Mononuclear cell (primary cell): ENCODE measurements at regions not wholly inside any gene's neighbourhood (a gene's known extent, or its start where the extent isn't known, plus 50 kb on each side); places are given as distances from the start of the nearest gene placed in this dataset.

Experiments
- H3K27me3 ChIP-seq: 2 replicates; pipeline ENCODE4 v1.6.0; 2011; ENCODE audit warnings: low read length, control low read depth; ENCODE audit not compliant: insufficient read depth
- H3K4me1 ChIP-seq: 2 replicates; pipeline ENCODE4 v1.5.1; 2011; ENCODE audit warnings: mild to moderate bottlenecking, low read length, control low read depth; ENCODE audit not compliant: insufficient read depth
- H3K4me3 ChIP-seq: 2 replicates; pipeline ENCODE4 v1.5.1; 2011; ENCODE audit warnings: mild to moderate bottlenecking, low read length, moderate library complexity
- H3K9me3 ChIP-seq: 2 replicates; pipeline ENCODE4 v1.5.1; 2011; ENCODE audit warnings: low read depth, mild to moderate bottlenecking, control low read depth, low read length

DNA sequence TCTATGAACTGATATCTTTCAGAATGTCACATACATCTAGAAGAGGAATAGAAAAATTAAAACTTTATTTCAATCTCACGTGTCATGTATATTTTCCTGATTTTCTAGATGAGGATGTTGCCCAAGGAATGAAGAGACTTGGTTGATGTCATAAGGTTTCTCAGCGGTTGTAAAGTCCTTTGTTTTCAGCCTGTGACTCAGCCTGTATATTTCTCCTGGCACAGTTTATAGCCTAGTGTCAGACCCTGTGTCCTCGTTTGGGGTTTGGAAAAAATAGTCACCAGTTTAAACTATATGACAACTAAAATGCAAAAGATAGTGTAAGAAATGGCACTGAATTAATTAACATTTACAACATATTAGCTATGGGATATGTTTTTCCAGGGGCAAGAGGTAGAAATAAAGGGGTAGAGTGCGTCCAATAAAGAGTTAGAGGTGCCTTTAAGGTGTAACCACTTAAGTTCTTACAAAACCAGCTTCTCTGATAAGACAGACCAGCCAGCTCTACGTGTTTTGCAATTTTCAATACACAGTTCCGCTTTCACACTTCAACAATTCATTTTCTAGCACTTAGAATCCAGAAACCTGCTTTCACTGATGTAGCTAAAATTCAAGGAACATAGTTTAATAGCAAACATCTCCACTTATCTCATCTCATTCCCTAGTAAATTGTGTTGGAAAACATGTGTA, 1432.6 kb upstream of the TENM4 start:
- Histone ChIP-seq H3K9me3 (no peaks in the 10 kb centered on the region), H3K27me3 (no peaks in the 10 kb centered on the region), H3K4me3 (no peak overlapping the region), H3K4me1 (no peaks in the 10 kb centered on the region)

DNA sequence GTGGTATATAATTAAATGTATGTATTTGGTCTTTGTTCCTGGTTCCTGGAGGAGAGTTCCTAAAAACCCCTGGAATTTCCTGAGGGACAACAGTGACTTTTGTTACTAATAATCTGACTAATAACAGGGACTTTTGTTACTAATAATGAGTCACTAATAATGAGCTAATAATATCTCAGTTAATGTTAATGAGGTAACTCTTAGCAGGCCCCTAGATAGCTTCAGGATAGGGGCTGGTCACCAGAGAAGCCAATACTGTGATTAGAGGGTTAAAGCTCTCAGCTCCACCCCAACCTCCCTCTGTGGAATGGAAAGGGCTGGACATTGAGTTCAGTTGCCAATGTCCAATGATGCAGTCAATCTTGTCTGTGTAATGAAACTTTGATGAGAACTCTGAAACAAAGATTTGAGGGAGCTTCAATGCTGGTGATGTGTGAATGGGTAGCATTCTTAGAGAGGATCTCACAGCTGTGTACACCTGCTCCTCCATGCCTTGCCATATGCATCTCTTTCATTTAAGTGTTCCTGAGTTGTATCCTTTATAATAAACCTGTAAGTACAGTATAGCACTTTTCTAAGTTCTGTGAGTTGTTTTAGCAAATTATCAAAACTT, 1431.4 kb upstream of the TENM4 start:
- Histone ChIP-seq H3K4me3 (no peak overlapping the region), H3K4me1 (no peaks in the 10 kb centered on the region), H3K27me3 (no peaks in the 10 kb centered on the region), H3K9me3 (no peaks in the 10 kb centered on the region)

DNA sequence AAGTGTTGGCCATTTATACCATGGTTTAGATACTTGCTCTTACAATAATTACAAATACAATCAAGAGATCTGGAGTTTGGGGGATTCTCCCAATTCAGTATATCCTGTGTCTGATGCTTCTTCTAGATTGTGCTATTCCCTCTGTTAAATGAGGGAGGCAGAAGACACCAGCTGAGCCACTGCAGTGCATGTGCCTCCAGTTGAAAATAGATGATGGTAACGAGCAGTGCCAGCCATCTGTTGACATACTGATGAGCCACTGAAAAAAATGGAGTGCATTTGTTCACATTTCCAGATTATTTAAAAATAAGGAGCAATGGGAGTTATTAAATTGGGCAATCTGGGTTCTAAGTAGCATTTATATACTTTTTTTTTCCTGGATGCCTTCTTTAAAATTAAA, 1428.0 kb upstream of the TENM4 start:
- no peak overlapping the region for H3K4me3 ChIP-seq
- H3K9me3 ChIP-seq, result no peaks in the 10 kb centered on the region
- H3K4me1 ChIP-seq, result no peaks in the 10 kb centered on the region
- H3K27me3 ChIP-seq, result no peaks in the 10 kb centered on the region

DNA sequence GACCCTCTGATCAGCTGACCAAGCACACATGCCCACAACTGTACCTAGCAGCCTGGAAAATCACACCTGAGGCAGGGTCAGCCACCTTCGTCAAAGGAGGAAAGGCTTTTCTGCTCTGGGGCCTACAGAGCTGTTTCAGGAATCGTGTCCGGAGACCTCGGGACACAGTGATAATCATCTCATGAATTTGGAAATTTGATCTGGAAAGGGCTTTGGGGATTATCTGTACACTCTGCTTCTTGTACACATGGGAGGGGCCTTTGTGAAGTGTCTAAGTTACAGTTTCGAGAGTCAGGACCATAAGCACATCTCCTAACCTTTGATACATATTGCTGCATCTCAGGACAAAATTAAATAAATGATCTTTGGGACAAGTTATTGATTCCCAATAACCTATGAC, 1421.2 kb upstream of the TENM4 start:
- no peaks in the 10 kb centered on the region for H3K4me1 ChIP-seq
- H3K9me3 ChIP-seq, result no peaks in the 10 kb centered on the region
- H3K27me3 ChIP-seq, result no peaks in the 10 kb centered on the region

DNA sequence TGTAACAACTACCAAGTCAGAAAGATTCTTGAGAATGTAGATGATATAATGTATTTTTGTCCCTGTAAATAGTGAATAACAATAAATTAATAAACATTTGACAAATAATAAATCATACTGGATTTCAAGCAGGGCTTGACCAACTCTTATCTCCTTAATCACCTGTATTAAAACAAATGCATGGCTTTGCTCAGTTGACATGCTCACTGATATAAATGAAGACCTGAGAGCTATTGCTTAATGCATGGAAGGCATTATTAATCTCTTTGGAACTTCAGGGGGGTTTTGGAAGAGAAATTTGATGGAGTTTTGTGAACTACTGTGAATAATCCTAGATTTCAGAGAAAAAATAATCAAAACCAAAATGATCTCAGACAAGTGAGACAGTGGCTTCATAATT, 1420.4 kb upstream of the TENM4 start:
- Histone ChIP-seq H3K4me3 (no peak overlapping the region), H3K4me1 (no peaks in the 10 kb centered on the region), H3K27me3 (no peaks in the 10 kb centered on the region), H3K9me3 (no peaks in the 10 kb centered on the region)

More for the DNA sequence above, 1421.2 kb upstream of the TENM4 start:
- no peak overlapping the region for H3K4me3 ChIP-seq

DNA sequence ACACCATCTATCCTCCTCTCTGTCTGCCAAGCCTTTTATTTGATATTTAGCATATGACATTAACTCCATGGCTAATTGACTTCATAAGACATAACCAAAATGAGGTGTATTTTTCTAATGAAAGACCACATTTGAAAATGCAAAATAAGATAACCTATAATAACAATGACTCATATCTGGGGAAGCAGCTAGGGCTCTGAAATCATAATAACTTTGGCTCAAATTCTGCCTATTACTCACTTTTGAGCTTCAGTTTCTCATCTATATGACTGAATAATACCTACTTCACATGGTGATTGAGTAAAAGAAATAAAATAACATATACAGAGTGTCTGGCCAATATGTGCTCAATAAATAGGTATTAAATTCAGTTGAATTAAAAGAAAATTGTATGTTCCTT, 1419.8 kb upstream of the TENM4 start:
- Histone ChIP-seq H3K4me3 (no peak overlapping the region), H3K9me3 (no peaks in the 10 kb centered on the region), H3K27me3 (no peaks in the 10 kb centered on the region), H3K4me1 (no peaks in the 10 kb centered on the region)

DNA sequence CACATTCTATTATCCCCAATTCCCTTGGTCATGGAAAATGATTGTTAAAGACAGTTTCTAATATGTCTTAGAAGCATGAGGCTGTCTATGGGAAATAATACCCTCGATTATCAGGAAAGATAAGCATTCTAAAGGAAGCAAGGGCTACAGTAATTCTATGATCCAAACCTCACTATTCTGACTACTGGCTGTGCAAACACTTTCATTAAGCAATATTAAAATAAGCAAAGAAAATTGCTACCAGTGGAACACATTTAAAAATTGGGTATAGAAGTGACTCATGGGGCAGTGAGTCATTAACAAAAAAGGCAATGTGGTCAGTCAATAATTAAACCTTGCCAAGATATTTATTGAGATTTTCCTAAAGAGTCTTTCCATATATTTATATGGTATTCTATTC, 1415.2 kb upstream of the TENM4 start:
- Histone ChIP-seq H3K9me3 (no peaks in the 10 kb centered on the region), H3K4me1 (no peaks in the 10 kb centered on the region), H3K4me3 (no peak overlapping the region), H3K27me3 (no peaks in the 10 kb centered on the region)

DNA sequence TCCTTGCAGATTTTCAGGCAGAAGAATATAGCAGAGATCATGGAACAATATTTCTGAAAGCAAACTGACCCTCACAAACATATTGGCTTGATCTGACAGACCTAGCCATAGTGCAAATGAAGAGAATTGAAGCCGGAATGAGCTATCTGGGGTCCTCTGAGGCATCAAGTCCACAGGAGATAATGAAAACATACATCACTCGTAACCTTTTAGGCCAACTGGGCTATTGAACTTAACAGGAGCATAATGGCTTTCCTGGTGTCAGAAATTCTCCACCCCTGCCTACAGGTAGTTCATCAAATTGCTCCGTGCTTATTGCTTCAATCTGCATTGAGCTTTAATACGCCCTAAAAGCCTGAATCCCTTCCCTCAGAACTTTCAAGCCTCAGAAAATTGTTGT, 1414.6 kb upstream of the TENM4 start:
- H3K27me3 ChIP-seq, result no peaks in the 10 kb centered on the region

DNA sequence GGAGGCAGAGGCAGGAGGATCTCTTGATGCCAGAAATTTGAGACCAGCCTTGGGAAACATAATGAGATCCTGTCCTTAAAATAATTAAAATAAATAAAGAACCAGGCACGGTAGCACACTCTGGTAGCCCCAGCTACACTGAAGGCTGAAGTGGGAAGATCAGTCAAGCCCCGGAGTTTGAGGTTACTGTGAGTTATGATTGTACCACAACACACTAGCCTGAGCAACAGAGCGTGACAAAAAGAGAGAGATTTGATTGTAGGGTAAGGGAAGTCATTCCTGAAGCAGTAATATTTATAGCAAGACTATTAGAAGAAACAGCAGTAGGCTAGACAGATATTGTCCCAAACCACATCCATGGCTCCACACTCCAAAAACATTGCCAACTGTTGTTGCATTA, 1408.4 kb upstream of the TENM4 start:
- Histone ChIP-seq H3K27me3 (no peaks in the 10 kb centered on the region), H3K9me3 (no peaks in the 10 kb centered on the region), H3K4me3 (no peak overlapping the region), H3K4me1 (no peaks in the 10 kb centered on the region)

More for the DNA sequence above, 1414.6 kb upstream of the TENM4 start:
- Histone ChIP-seq H3K4me3 (no peak overlapping the region), H3K9me3 (no peaks in the 10 kb centered on the region), H3K4me1 (no peaks in the 10 kb centered on the region)

DNA sequence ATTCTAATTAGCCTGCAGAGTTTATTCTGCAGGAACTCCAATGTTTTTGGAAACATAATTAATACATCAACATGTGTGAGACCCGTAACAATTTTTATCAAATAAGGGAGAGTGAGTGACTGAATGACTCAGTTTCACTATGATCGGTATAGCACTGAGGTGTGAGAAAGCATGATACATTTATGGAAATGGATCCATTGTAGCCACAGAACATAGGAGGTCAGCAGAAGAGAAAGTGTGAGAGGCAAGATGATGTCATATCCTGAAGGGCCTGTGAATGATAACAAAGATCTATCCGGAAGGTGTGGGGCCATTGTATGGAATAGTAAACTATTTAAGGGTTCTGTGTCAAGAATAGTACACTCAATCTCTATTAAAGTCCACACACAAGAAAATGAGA, 1406.1 kb upstream of the TENM4 start:
- H3K27me3 ChIP-seq, result no peaks in the 10 kb centered on the region
- no peaks in the 10 kb centered on the region for H3K9me3 ChIP-seq
- H3K4me1 ChIP-seq, result no peaks in the 10 kb centered on the region

DNA sequence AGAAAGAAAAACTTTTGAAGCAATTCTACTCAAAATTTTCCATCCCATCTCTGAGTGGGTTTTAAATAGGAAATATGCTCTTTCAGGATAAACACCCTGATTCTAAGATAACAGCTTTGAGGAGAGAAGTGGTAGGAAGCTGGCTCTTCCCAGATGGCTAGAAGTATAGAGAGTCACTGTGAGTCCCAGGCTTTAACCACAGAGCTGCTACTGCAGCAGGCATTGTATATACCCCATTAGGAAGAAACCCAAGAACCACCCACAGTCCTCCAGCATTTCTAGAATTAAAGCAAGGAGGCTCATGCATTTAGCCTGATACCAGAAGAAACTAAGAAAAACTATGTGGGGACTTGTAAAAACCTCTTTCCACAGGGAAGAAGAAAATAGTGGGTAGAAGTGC, 1405.6 kb upstream of the TENM4 start:
- Histone ChIP-seq H3K27me3 (no peaks in the 10 kb centered on the region), H3K9me3 (no peaks in the 10 kb centered on the region), H3K4me1 (no peaks in the 10 kb centered on the region), H3K4me3 (no peak overlapping the region)

More for the DNA sequence above, 1406.1 kb upstream of the TENM4 start:
- no peak overlapping the region for H3K4me3 ChIP-seq

DNA sequence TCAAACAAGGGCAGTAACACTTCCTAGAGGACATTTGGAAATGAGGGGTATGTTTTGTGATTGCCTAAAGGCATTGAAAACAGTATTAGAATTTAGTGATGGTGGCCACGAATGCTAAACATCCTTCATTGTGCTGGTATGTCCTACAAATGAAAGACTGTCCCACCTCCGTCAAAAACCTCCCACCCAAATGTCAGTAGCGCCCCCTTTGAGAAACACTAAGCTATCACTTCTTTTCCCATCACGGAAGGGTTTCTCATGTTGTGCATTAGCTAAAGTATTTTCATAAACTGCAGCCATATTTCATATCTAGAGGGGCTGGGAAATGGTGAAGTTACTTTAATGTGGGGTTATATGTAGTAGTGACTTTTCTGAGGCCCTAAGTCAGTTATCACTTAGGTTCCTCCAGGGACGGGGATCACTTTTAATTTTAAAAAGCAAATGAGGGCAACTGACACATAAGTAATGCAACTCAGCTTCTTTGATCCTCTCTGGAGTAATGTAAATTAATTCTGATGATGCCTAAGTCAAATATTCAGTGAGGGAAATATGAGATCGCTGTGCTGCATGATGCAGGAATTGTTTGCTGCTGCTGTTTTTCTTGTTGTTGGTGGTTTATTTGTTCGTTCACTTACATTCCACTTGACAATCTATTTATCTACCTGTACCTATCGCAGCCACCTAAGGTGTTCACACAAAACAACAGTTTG, 1403.4 kb upstream of the TENM4 start:
- Histone ChIP-seq H3K9me3 (no peaks in the 10 kb centered on the region), H3K27me3 (no peaks in the 10 kb centered on the region), H3K4me1 (no peaks in the 10 kb centered on the region), H3K4me3 (no peak overlapping the region)

DNA sequence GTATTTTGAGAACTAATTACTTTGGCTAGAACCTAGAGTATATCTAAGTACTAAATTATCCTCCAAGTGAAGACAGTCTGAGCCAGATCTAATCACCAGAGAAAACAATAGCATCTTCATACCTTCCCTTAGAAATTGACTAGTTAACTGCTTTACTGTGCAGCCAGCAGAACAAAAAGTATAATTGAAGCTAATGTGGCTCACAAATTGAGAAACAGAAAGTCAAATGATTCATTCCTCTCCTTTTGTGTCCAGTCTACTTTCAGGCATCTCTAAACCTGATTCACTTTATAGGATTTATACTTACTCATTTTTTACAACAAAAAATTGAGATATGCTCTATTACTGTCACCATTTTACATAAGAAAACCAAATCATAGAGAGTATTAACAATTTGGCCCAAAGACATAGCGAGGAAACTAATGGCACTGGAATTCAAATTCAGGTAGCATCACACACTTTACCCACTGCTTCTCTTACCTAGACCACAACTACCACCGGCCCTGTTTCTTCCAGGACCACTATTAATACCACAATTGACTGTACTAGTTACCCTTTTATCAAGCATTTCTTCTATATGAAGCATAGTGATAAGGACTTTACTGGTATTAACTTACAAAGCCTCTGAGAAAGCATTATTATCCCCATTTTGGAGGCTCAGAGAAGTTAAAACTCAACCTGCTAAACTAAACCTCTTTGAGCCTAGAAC, 1402.6 kb upstream of the TENM4 start:
- Histone ChIP-seq H3K4me3 (no peak overlapping the region), H3K4me1 (no peaks in the 10 kb centered on the region), H3K27me3 (no peaks in the 10 kb centered on the region), H3K9me3 (no peaks in the 10 kb centered on the region)

DNA sequence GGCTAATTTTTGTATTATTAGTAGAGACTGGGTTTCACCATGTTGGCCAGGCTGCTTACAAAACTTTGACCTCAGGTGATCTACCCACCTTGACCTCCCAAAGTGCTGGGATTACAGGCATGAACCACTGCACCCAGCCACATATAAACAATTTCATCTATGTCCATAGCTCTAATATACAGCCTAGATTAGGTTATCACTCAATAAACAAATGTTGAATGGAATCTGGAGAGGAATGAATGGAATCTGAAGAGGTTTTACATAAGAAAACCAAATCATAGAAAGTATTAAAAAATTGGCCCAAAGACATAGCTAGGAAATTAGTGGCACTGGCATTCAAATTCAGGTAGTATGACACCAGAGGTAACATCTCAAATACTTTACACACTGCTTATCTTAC, 1401.4 kb upstream of the TENM4 start:
- Histone ChIP-seq H3K27me3 (no peaks in the 10 kb centered on the region), H3K4me1 (no peaks in the 10 kb centered on the region), H3K4me3 (no peak overlapping the region), H3K9me3 (no peaks in the 10 kb centered on the region)

DNA sequence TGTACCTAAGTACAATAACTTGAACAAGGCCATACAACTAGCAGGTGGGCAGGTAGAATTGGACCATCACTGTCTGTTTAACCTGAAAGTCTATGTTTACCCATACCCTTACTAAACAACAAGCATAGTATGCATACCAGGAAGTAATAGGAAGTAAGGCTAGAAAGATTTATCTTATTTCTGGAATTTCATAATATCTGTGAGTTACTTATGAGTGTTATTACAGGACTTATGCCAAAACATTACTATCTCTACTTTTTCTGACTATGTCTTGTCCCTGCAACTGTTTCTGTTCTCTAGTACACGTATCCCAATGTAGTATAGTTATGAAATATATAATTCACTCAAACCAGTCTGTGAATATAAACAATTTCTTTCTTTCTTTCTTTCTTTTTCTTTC, 1400.8 kb upstream of the TENM4 start:
- no peak overlapping the region for H3K4me3 ChIP-seq
- no peaks in the 10 kb centered on the region for H3K4me1 ChIP-seq
- no peaks in the 10 kb centered on the region for H3K27me3 ChIP-seq
- no peaks in the 10 kb centered on the region for H3K9me3 ChIP-seq
